SK-N-SH treated with all-trans-retinoic acid at 6 μM for 48 hours (cell line): ENCODE measurements at regions not wholly inside any gene's neighbourhood (a gene's known extent, or its start where the extent isn't known, plus 50 kb on each side); places are given as distances from the start of the nearest gene placed in this dataset.

Source experiments
- ATAC-seq: fragments of 200-7000 bp; cut with Tn5 transposase; 3 replicates; pipeline ENCODE4 v1.9.1; 2020; ENCODE audit warnings: mild to moderate bottlenecking, moderate library complexity
- BACH2 ChIP-seq: fragments of 250-450 bp; sonication (Bioruptor Pico); IDR thresholded peaks from 2 replicates; pipeline ENCODE4 v1.9.0; 2021; ENCODE audit warnings: mild to moderate bottlenecking, borderline replicate concordance
- CREB5 ChIP-seq: fragments of 250-450 bp; sonication (Bioruptor Pico); IDR thresholded peaks from 2 replicates; pipeline ENCODE4 v1.5.1; 2020; ENCODE audit warnings: low read depth, mild to moderate bottlenecking, moderate library complexity
- CSDC2 ChIP-seq: fragments of 250-450 bp; sonication (Bioruptor Pico); IDR thresholded peaks from 2 replicates; pipeline ENCODE4 v1.5.0; 2020; ENCODE audit warnings: mild to moderate bottlenecking, moderate library complexity
- CSRNP3 ChIP-seq: fragments of 250-450 bp; sonication (Bioruptor Pico); IDR thresholded peaks from 2 replicates; pipeline ENCODE4 v1.5.1; 2021; ENCODE audit warnings: mild to moderate bottlenecking, moderate library complexity
- ESRRG ChIP-seq: fragments of 250-450 bp; sonication (Bioruptor Pico); IDR thresholded peaks from 2 replicates; pipeline ENCODE4 v1.6.1; 2021; ENCODE audit warnings: mild to moderate bottlenecking
- GLIS3 ChIP-seq: fragments of 250-450 bp; sonication (Bioruptor Pico); IDR thresholded peaks from 2 replicates; pipeline ENCODE4 v1.5.0; 2020; ENCODE audit warnings: mild to moderate bottlenecking, moderate library complexity
- ISL1 ChIP-seq: fragments of 250-450 bp; sonication (Bioruptor Pico); IDR thresholded peaks from 2 replicates; pipeline ENCODE4 v2.1.2; 2022; ENCODE audit warnings: mild to moderate bottlenecking, moderate library complexity
- OSR1 ChIP-seq: fragments of 250-450 bp; sonication (Bioruptor Pico); IDR thresholded peaks from 2 replicates; pipeline ENCODE4 v1.8.0; 2022; ENCODE audit warnings: moderate library complexity, mild to moderate bottlenecking, inconsistent platforms
- PATZ1 ChIP-seq: fragments of 250-450 bp; sonication (Bioruptor Pico); IDR thresholded peaks from 2 replicates; pipeline ENCODE4 v1.8.0; 2020; ENCODE audit warnings: mild to moderate bottlenecking, moderate library complexity, borderline replicate concordance
- POU6F1 ChIP-seq: fragments of 250-450 bp; sonication (Bioruptor Pico); IDR thresholded peaks from 2 replicates; pipeline ENCODE4 v1.8.0; 2021; ENCODE audit warnings: low read depth, mild to moderate bottlenecking, moderate library complexity, borderline replicate concordance
- PPARA ChIP-seq: fragments of 250-450 bp; sonication (Bioruptor Pico); IDR thresholded peaks from 2 replicates; pipeline ENCODE4 v1.5.0; 2020; ENCODE audit warnings: mild to moderate bottlenecking, borderline replicate concordance
- RARB ChIP-seq: fragments of 250-450 bp; sonication (Bioruptor Pico); IDR thresholded peaks from 2 replicates; pipeline ENCODE4 v1.8.0; 2021; ENCODE audit warnings: mild to moderate bottlenecking, moderate library complexity
- SNAI2 ChIP-seq: fragments of 250-450 bp; sonication (Bioruptor Pico); IDR thresholded peaks from 2 replicates; pipeline ENCODE4 v1.5.0; 2020; ENCODE audit warnings: mild to moderate bottlenecking, moderate library complexity
- TCF4 ChIP-seq: fragments of 250-450 bp; sonication (Bioruptor Pico); IDR thresholded peaks from 2 replicates; pipeline ENCODE4 v1.8.0; 2021; ENCODE audit warnings: mild to moderate bottlenecking, moderate library complexity, borderline replicate concordance
- TOX ChIP-seq: fragments of 250-450 bp; sonication (Bioruptor Pico); IDR thresholded peaks from 2 replicates; pipeline ENCODE4 v1.8.0; 2021; ENCODE audit warnings: mild to moderate bottlenecking, moderate library complexity, borderline replicate concordance
- TSHZ2 ChIP-seq: fragments of 250-450 bp; sonication (Bioruptor Pico); IDR thresholded peaks from 2 replicates; pipeline ENCODE4 v1.5.0; 2020; ENCODE audit warnings: mild to moderate bottlenecking, moderate library complexity
- ZC3H10 ChIP-seq: fragments of 250-450 bp; sonication (Bioruptor Pico); IDR thresholded peaks from 2 replicates; pipeline ENCODE4 v1.5.1; 2021; ENCODE audit warnings: mild to moderate bottlenecking, moderate library complexity
- ZFP3 ChIP-seq: fragments of 250-450 bp; sonication (Bioruptor Pico); IDR thresholded peaks from 2 replicates; pipeline ENCODE4 v1.5.0; 2020; ENCODE audit warnings: mild to moderate bottlenecking, moderate library complexity
- ZFP30 ChIP-seq: fragments of 450-650 bp; formaldehyde crosslinking; IDR thresholded peaks from 2 replicates; pipeline ENCODE4 v1.5.0; 2022; ENCODE audit warnings: mild to moderate bottlenecking, moderate library complexity
- ZNF565 ChIP-seq: fragments of 450-650 bp; formaldehyde crosslinking; conservative IDR thresholded peaks from 2 replicates; pipeline ENCODE4 v1.5.0; 2020; ENCODE audit warnings: low read depth, mild to moderate bottlenecking, moderate library complexity
- ZNF8 ChIP-seq: fragments of 450-650 bp; formaldehyde crosslinking; IDR thresholded peaks from 2 replicates; pipeline ENCODE4 v1.5.0; 2020; ENCODE audit warnings: mild to moderate bottlenecking, moderate library complexity

GRCh38 chr6:159375014-159375413 is 205.8 kb downstream of the FNDC1 start:
- ATAC-seq, result no peak
- no peak for TF ChIP-seq GLIS3 (CRISPR knock-in tag)
- no peak for TF ChIP-seq CSRNP3 (CRISPR knock-in tag)
- TF ChIP-seq ZNF8 (CRISPR knock-in tag), result no peak
- no peak for TF ChIP-seq TCF4
- no peak for TF ChIP-seq TOX (CRISPR knock-in tag)

GRCh38 chr6:159373670-159374069 is 204.5 kb downstream of the FNDC1 start:
- ATAC-seq, result no peak
- TF ChIP-seq CSDC2 (CRISPR knock-in tag), result no peak
- TF ChIP-seq BACH2 (CRISPR knock-in tag), result no peak
- TF ChIP-seq ESRRG (CRISPR knock-in tag), result no peak
- TF ChIP-seq SNAI2 (CRISPR knock-in tag), result no peak
- TF ChIP-seq PPARA, result no peak
- no peak for TF ChIP-seq ZFP3 (CRISPR knock-in tag)
- no peak for TF ChIP-seq TOX (CRISPR knock-in tag)
- no peak for TF ChIP-seq TCF4
- no peak for TF ChIP-seq ZFP30 (CRISPR knock-in tag)
- TF ChIP-seq ZNF565, result no peak
- TF ChIP-seq CREB5 (CRISPR knock-in tag), result no peak
- no peak for TF ChIP-seq ZNF8 (CRISPR knock-in tag)
- no peak for TF ChIP-seq POU6F1 (CRISPR knock-in tag)
- no peak for TF ChIP-seq TSHZ2 (CRISPR knock-in tag)
- TF ChIP-seq OSR1 (CRISPR knock-in tag), result no peak
- no peak for TF ChIP-seq GLIS3 (CRISPR knock-in tag)
- no peak for TF ChIP-seq RARB
- no peak for TF ChIP-seq ZC3H10 (CRISPR knock-in tag)
- TF ChIP-seq ISL1 (CRISPR knock-in tag), result no peak
- no peak for TF ChIP-seq PATZ1 (CRISPR knock-in tag)

GRCh38 chr6:159372333-159372732 is 203.1 kb downstream of the FNDC1 start:
- no peak for ATAC-seq
- TF ChIP-seq ZNF8 (CRISPR knock-in tag) (no peak), TOX (CRISPR knock-in tag) (no peak), RARB (no peak), POU6F1 (CRISPR knock-in tag) (no peak), GLIS3 (CRISPR knock-in tag) (no peak), TSHZ2 (CRISPR knock-in tag) (no peak), BACH2 (CRISPR knock-in tag) (no peak), ZNF565 (no peak)
